ENCODE measurements at regions not wholly inside any gene's neighbourhood (a gene's known extent, or its start where the extent isn't known, plus 50 kb on each side); places are given as distances from the start of the nearest gene placed in this dataset.
"Not testable (repeated sequence)": the region's sequence is repeated elsewhere in the genome, so short reads cannot be mapped to it uniquely, and the experiment has no call there.

DNA sequence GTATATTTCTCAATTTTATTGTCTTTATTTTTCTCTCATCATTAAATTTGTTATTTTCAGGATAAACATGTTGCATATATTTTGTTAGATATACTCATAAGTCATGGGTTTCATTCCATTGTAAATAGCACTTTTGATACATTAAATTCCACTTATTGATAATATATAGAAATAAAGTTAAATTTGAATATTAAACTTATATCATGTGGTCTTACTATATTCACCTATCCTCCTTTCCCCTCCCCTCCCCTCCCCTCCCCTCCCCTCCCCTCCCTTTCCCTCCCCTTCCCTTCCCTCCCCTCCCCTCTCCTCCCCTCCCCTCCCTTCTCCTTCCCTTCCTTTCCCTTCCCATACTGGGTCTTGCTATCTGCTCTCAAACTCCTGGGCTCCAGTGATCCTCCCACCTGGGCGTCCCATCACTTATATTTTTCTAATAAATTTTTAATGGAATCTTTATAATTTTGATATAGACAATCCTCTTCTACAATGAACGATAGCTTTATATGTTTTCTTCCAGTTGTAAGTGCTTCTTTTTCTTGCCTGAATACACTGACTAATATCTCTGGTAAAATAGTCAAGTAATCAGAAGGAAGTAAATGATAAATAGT lies 692.4 kb downstream of the C6orf118 start:
- Histone ChIP-seq H3K27ac (ENCODE audit: low read depth, low read length) (no peak overlapping the region), H3K9me3 (ENCODE audit: insufficient read depth, low read length) (no peaks in the 10 kb centered on the region), H3F3A (ENCODE audit: insufficient read depth) (no peaks in the 10 kb centered on the region), H3K4me3 (ENCODE audit: insufficient read depth, low read length, poor library complexity, severe bottlenecking) (no peak overlapping the region), H4K20me1 (ENCODE audit: low read depth, low read length) (no peaks in the 10 kb centered on the region), H3K36me3 (ENCODE audit: low read length) (no peaks in the 10 kb centered on the region), H3K9ac (ENCODE audit: low read length) (no peak overlapping the region), H3K4me2 (ENCODE audit: low read depth, low read length, poor library complexity, severe bottlenecking) (no peak overlapping the region), H3K27me3 (ENCODE audit: low read length) (no peaks in the 10 kb centered on the region), H3K79me2 (ENCODE audit: insufficient read depth, low read length) (no peaks in the 10 kb centered on the region), H2AFZ (ENCODE audit: low read depth, low read length, severe bottlenecking) (no peak overlapping the region), H3K9me2 (replicated peaks; ENCODE audit: insufficient read depth, low read length) (no peaks in the 10 kb centered on the region)
- TF ChIP-seq EZH2phosphoT487 (conservative IDR thresholded peaks at IDR 0.05; ENCODE audit: low read length), result no peak
- TF ChIP-seq, protein P1, sequence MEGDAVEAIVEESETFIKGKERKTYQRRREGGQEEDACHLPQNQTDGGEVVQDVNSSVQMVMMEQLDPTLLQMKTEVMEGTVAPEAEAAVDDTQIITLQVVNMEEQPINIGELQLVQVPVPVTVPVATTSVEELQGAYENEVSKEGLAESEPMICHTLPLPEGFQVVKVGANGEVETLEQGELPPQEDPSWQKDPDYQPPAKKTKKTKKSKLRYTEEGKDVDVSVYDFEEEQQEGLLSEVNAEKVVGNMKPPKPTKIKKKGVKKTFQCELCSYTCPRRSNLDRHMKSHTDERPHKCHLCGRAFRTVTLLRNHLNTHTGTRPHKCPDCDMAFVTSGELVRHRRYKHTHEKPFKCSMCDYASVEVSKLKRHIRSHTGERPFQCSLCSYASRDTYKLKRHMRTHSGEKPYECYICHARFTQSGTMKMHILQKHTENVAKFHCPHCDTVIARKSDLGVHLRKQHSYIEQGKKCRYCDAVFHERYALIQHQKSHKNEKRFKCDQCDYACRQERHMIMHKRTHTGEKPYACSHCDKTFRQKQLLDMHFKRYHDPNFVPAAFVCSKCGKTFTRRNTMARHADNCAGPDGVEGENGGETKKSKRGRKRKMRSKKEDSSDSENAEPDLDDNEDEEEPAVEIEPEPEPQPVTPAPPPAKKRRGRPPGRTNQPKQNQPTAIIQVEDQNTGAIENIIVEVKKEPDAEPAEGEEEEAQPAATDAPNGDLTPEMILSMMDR (IDR thresholded peaks at IDR 0.05; ENCODE audit: insufficient read depth, low read length, poor library complexity, severe bottlenecking), result no peak

DNA sequence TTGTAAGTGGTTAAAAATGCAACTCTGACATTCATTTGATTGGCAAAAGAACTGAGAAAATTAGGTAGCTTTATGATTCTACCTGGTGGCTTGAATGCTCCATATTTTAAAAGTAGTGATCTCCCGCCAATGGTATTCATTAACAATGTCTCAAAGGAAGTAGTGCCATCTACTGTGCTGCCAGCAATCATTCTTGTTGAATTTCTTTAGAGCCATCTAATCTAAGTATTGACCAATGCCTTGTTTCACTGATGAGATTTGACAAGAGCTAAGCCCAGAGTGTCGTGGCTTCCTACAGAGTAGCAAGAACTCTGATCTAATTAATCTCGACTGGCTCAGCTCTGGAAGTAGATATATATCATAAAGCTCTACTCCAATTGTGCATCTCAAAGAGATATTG lies 696.7 kb downstream of the C6orf118 start:
- H3K9me2 ChIP-seq (replicated peaks; ENCODE audit: insufficient read depth, low read length), result no peaks in the 10 kb centered on the region
- TF ChIP-seq EZH2phosphoT487 (conservative IDR thresholded peaks at IDR 0.05; ENCODE audit: low read length), result no peak
- TF ChIP-seq, protein P1 (IDR thresholded peaks at IDR 0.05; ENCODE audit: insufficient read depth, low read length, poor library complexity, severe bottlenecking), result no peak
- H3K36me3 ChIP-seq (ENCODE audit: low read length), result no peaks in the 10 kb centered on the region
- H3K27me3 ChIP-seq (ENCODE audit: low read length), result no peaks in the 10 kb centered on the region
- H3F3A ChIP-seq (ENCODE audit: insufficient read depth), result no peaks in the 10 kb centered on the region
- no peak overlapping the region for H2AFZ ChIP-seq (ENCODE audit: low read depth, low read length, severe bottlenecking)
- no peaks in the 10 kb centered on the region for H3K9me3 ChIP-seq (ENCODE audit: insufficient read depth, low read length)
- H3K27ac ChIP-seq (ENCODE audit: low read depth, low read length), result no peak overlapping the region
- no peaks in the 10 kb centered on the region for H3K79me2 ChIP-seq (ENCODE audit: insufficient read depth, low read length)
- no peaks in the 10 kb centered on the region for H4K20me1 ChIP-seq (ENCODE audit: low read depth, low read length)
- H3K9ac ChIP-seq (ENCODE audit: low read length), result no peak overlapping the region
- no peak overlapping the region for H3K4me3 ChIP-seq (ENCODE audit: insufficient read depth, low read length, poor library complexity, severe bottlenecking)
- no peak overlapping the region for H3K4me2 ChIP-seq (ENCODE audit: low read depth, low read length, poor library complexity, severe bottlenecking)

DNA sequence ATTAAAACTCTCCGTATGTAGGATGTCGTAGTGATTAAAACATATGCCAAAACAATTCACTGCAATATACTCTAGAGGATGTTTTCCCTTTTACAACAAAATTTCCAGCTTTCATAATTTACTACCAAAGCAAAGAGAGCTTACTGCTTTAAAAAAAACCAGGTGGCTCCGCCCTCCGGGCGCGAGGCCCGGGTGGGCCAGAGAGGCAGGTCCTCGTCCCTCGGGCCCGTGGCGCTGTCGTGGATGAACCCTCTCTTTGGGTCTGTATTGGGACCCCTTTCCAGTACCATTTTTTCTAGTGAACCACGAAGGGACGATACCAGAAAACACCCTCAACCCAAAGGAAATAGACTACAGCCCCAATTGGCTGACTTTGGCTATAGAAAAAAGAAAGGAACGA lies 698.5 kb downstream of the C6orf118 start:
- not testable (repeated sequence) for H3K4me2 ChIP-seq (ENCODE audit: low read depth, low read length, poor library complexity, severe bottlenecking)

DNA sequence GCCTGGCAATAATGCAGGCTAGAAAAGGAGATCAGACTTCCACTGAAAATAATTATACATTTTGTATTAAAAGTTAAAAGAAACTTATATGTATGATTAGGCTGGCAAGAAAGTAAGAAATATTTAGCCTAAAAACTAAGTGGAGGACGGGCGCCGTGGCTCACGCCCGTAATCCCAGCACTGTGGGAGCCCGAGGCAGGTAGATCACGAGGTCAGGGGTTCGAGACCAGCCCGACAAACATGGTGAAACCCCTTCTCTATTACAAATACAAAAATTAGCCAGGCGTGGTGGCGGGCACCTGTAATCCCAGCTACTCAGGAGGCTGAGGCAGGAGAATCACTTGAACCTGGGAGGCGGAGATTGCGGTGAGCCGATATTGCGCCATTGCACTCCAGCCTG lies 707.0 kb downstream of the C6orf118 start:
- not testable (repeated sequence) for H3K27ac ChIP-seq (ENCODE audit: low read depth, low read length); H3F3A ChIP-seq (ENCODE audit: insufficient read depth); H4K20me1 ChIP-seq (ENCODE audit: low read depth, low read length); H3K79me2 ChIP-seq (ENCODE audit: insufficient read depth, low read length); H3K27me3 ChIP-seq (ENCODE audit: low read length); H3K4me3 ChIP-seq (ENCODE audit: insufficient read depth, low read length, poor library complexity, severe bottlenecking); H3K36me3 ChIP-seq (ENCODE audit: low read length); H3K9ac ChIP-seq (ENCODE audit: low read length); H3K9me3 ChIP-seq (ENCODE audit: insufficient read depth, low read length); H2AFZ ChIP-seq (ENCODE audit: low read depth, low read length, severe bottlenecking); H3K9me2 ChIP-seq (replicated peaks; ENCODE audit: insufficient read depth, low read length); H3K4me2 ChIP-seq (ENCODE audit: low read depth, low read length, poor library complexity, severe bottlenecking)

More for the DNA sequence above, 698.5 kb downstream of the C6orf118 start:
- H3K9ac ChIP-seq (ENCODE audit: low read length); H3K36me3 ChIP-seq (ENCODE audit: low read length); H3K9me2 ChIP-seq (replicated peaks; ENCODE audit: insufficient read depth, low read length); H3K79me2 ChIP-seq (ENCODE audit: insufficient read depth, low read length); H3K27me3 ChIP-seq (ENCODE audit: low read length); H2AFZ ChIP-seq (ENCODE audit: low read depth, low read length, severe bottlenecking); H3K4me3 ChIP-seq (ENCODE audit: insufficient read depth, low read length, poor library complexity, severe bottlenecking); H3K9me3 ChIP-seq (ENCODE audit: insufficient read depth, low read length); H3F3A ChIP-seq (ENCODE audit: insufficient read depth); H4K20me1 ChIP-seq (ENCODE audit: low read depth, low read length); H3K27ac ChIP-seq (ENCODE audit: low read depth, low read length): not testable (repeated sequence)
